GM06990 (cell line): ENCODE measurements at regions not wholly inside any gene's neighbourhood (a gene's known extent, or its start where the extent isn't known, plus 50 kb on each side); places are given as distances from the start of the nearest gene placed in this dataset.
"Not testable (repeated sequence)": the region's sequence is repeated elsewhere in the genome, so short reads cannot be mapped to it uniquely, and the experiment has no call there.

Experiments
- DNase-seq: peaks from one replicate; pipeline ENCODE4 v3.0.0-alpha.2; 2011; ENCODE audit not compliant: insufficient read length; ENCODE audit errors: extremely low read depth
- H3K27me3 ChIP-seq: replicated peaks from 2 replicates; pipeline ENCODE4 v1.6.0; 2011; ENCODE audit warnings: low read length; ENCODE audit not compliant: control insufficient read depth, insufficient read depth
- H3K36me3 ChIP-seq: 2 replicates; pipeline ENCODE4 v1.5.1; 2011; ENCODE audit warnings: low read length; ENCODE audit not compliant: control insufficient read depth, insufficient read depth
- H3K4me3 ChIP-seq: replicated peaks from 2 replicates; pipeline ENCODE4 v1.5.1; 2011; ENCODE audit warnings: low read depth, mild to moderate bottlenecking, control low read depth, low read length
- TF ChIP-seq, protein P1 (sequence below): IDR thresholded peaks from 2 replicates; pipeline ENCODE4 v1.5.1; 2011; ENCODE audit warnings: low read length, control low read depth, mild to moderate bottlenecking, inconsistent platforms; ENCODE audit not compliant: insufficient read depth, poor library complexity, severe bottlenecking

DNA sequence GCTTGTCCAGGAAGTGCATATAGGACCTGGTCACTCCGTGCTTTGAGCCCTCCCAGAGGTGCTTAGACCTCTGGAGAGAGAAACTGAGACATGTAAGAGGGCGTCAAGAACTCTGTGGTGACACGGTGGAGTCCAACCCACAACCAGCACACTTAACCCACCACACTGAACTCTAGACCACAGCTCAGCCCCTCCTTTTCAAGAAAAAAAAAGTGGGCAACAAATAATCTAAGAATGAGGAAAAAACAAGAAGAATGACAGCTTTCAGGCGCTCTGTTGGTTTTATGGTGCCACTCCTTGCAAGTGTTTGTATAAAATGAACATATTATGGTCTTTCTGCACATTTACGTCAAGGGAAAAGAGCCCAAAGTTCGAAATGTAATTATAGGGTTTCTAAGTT, 50.2 kb upstream of the SNAPC3 start:
- TF ChIP-seq, protein P1, sequence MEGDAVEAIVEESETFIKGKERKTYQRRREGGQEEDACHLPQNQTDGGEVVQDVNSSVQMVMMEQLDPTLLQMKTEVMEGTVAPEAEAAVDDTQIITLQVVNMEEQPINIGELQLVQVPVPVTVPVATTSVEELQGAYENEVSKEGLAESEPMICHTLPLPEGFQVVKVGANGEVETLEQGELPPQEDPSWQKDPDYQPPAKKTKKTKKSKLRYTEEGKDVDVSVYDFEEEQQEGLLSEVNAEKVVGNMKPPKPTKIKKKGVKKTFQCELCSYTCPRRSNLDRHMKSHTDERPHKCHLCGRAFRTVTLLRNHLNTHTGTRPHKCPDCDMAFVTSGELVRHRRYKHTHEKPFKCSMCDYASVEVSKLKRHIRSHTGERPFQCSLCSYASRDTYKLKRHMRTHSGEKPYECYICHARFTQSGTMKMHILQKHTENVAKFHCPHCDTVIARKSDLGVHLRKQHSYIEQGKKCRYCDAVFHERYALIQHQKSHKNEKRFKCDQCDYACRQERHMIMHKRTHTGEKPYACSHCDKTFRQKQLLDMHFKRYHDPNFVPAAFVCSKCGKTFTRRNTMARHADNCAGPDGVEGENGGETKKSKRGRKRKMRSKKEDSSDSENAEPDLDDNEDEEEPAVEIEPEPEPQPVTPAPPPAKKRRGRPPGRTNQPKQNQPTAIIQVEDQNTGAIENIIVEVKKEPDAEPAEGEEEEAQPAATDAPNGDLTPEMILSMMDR = no peak
- Histone ChIP-seq H3K36me3 (no peaks in the 10 kb centered on the region), H3K27me3 (no peaks in the 10 kb centered on the region), H3K4me3 (no peak overlapping the region)
- DNase-seq = no peak

DNA sequence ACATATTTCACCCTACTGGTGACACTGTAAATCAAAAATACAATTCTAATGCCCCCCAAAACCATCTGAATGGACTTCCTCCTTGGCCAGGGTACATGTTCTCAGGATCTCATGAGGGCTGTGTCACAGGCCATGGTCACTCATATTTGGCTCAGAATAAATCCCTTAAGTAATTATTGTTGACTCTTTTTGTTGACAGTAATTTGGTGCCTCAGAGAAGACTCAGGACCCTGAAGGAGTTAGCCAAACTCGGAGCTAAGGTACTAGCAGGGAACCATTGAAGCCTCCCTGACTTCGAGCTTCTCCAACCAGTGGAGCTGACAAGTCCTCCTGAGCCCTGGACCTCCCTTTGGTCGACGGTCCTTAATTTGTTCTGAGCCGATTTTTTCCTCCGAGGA, 51.2 kb upstream of the SNAPC3 start:
- TF ChIP-seq, protein P1 = no peak
- Histone ChIP-seq H3K36me3 (no peaks in the 10 kb centered on the region), H3K27me3 (no peaks in the 10 kb centered on the region), H3K4me3 (no peak overlapping the region)
- DNase-seq = no peak

- no peak for DNase-seq
- H3K36me3 ChIP-seq = no peaks in the 10 kb centered on the region
- TF ChIP-seq, protein P1 = no peak
- H3K4me3 ChIP-seq = no peak overlapping the region
- H3K27me3 ChIP-seq = no peaks in the 10 kb centered on the region
Measured at GRCh38 chr9:15370466-15371447, 51.9 kb upstream of the SNAPC3 start.

DNA sequence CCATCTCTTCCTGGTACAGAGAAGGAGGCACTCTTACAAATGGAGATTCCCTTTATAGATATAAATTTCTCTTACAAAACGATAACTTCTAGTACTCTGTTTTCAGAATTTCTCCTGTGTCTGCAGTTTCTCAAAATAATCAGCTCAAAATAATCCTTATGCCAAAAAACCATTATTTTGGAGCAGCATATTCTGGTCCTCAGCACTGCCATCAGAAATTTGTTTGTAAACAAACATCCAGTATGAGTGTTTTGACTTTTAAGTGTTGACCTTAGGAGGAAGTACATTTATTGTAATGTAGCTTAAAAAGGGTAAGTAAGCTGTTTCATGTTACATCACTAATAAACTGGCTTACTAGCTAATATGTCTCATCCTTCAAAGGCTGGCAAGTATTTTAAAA, 52.8 kb upstream of the SNAPC3 start:
- DNase-seq = no peak
- TF ChIP-seq, protein P1 = no peak
- H3K27me3 ChIP-seq = no peaks in the 10 kb centered on the region
- H3K36me3 ChIP-seq = no peaks in the 10 kb centered on the region
- H3K4me3 ChIP-seq = no peak overlapping the region

DNA sequence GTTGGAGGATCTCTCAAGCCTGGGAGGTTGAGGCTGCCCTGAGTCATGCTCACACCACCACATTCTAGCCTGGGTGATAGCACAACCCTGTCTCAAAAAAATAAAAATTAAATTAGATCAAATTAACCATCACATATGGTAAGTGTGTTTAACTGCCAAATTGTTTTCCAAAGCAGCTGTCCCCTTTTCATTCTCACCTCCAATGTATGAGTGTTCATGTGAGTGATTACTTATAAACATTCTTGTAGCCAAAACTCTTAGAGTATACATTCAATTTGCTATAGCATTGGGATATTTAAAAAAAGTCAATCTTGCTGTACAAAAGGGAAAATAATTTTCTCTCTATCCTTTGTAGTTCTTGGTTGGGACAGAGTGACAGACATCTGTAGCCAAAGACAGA, 53.4 kb upstream of the SNAPC3 start:
- TF ChIP-seq, protein P1 = no peak
- Histone ChIP-seq H3K27me3 (no peaks in the 10 kb centered on the region), H3K4me3 (no peak overlapping the region), H3K36me3 (no peaks in the 10 kb centered on the region)
- no peak for DNase-seq

GRCh38 chr9:15364975-15365553, 57.6 kb upstream of the SNAPC3 start:
- not testable (repeated sequence) for DNase-seq, H3K27me3 ChIP-seq

More at GRCh38 chr9:15364975-15365553, 57.6 kb upstream of the SNAPC3 start:
- H3K36me3 ChIP-seq, H3K4me3 ChIP-seq: not testable (repeated sequence)
